Umbilical cord (tissue), 1 donor: ENCODE measurements at regions not wholly inside any gene's neighbourhood (a gene's known extent, or its start where the extent isn't known, plus 50 kb on each side); places are given as distances from the start of the nearest gene placed in this dataset.
"Not testable (repeated sequence)": the region's sequence is repeated elsewhere in the genome, so short reads cannot be mapped to it uniquely, and the experiment has no call there.

ENCODE experiments used
- DNase-seq: peaks from one replicate; pipeline ENCODE4 v3.0.0-alpha.2; 2015; ENCODE audit warnings: low spot score

- no peak for DNase-seq
These were observed 67.4 kb downstream of the ARRDC3 start for GRCh38 chr5:91315701-91316100.

- DNase-seq = peak; percentile 85
These were observed 69.1 kb downstream of the ARRDC3 start for GRCh38 chr5:91313757-91314673.

GRCh38 chr5:91312698-91313097, 70.4 kb downstream of the ARRDC3 start:
- no peak for DNase-seq

- DNase-seq = peak; percentile 75
These were observed 71.2 kb downstream of the ARRDC3 start for GRCh38 chr5:91311697-91312501.

DNA sequence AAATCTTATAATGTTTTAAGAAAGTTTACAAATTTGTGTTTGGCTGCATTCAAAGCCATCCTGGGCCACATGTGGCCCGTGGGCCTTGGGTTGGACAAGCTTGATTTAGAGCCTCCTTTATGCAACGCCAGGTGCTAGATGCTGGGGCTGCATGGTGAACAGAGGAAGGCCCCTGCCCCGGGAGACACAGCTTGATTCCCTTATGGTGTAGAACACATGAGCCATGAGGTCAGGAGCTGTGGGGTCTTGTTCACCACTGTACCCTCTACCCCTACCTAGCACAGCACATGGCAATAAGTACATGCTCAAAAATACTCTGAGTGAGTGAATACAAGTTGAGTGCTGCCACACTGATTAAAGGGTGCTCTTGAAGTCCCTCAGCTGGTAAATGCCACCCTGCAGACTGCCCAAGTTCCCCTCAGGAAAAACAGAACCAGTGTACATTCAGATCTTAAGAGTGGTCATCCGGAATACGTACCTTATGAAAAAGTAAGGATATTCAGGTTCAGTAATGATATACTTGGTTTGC, 71.9 kb downstream of the ARRDC3 start:
- no peak for DNase-seq

GRCh38 chr5:91308157-91308556, 75.0 kb downstream of the ARRDC3 start:
- not testable (repeated sequence) for DNase-seq

GRCh38 chr5:91307048-91307447, 76.1 kb downstream of the ARRDC3 start:
- DNase-seq = no peak

DNA sequence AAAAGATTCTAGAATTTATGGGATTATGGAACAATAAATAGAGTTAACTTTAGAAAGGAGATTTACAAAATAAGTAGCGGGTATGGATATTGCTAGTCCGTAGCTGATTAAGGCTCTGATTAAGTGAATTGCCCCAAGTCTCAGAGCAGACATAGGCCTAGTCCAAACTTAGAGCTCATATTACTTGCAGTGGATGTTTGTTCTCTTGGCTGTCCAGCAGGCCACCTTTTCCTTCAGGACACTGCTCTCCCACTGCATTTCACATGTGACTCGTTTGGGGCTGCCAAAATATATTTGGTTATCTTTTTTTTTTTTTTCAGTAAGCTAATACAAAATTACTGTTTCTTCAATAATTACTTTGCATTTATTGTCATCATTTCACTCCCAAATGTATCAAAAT, 76.6 kb downstream of the ARRDC3 start:
- no peak for DNase-seq

- DNase-seq = no peak
These were observed 77.5 kb downstream of the ARRDC3 start for GRCh38 chr5:91305640-91306039.

- not testable (repeated sequence) for DNase-seq
These were observed 79.1 kb downstream of the ARRDC3 start for GRCh38 chr5:91304015-91304414.

DNA sequence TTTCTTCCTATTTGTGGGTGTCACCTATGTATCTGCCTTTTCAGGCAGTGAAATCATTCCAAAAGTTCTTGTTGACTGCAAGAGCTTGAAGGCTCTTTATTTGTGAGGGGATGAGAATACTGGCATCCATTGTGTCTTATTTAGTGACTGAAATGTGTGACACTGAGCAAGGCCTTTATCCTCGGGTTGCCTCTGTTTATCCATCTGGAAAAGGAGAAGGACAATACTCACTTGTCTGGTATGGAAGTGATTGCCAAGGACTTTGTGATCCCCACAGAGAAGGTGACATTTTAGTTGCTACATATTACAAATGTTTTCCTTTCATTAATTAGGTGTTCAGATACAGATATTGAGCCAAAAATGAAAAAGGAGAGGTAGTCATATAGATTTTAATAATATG, 80.2 kb downstream of the ARRDC3 start:
- no peak for DNase-seq

GRCh38 chr5:91302305-91302704, 80.8 kb downstream of the ARRDC3 start:
- no peak for DNase-seq

GRCh38 chr5:91301106-91301846, 81.8 kb downstream of the ARRDC3 start:
- DNase-seq = peak; percentile 40

- DNase-seq = peak; percentile 59
These were observed 85.1 kb downstream of the ARRDC3 start for GRCh38 chr5:91297994-91298393.

- DNase-seq = no peak
These were observed 86.4 kb downstream of the ARRDC3 start for GRCh38 chr5:91296674-91297143.

DNA sequence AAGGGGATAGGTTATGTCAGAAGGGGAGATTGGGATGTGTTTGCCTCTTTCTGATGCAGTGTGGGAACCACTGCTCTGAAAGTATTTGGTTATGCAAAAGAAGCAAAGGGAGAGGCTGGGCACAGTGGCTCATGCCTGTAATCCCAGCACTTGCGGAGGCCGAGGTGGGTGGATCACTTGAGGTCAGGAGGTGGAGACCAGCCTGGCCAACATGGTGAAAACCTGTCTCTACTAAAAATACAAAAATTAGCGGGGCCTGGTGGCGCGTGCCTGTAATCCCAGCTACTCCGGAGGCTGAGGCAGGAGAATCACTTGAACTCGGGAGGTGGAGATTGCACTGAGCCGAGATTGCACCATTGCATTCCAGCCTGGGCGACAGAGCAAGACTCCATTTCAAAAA, 87.0 kb downstream of the ARRDC3 start:
- not testable (repeated sequence) for DNase-seq

DNA sequence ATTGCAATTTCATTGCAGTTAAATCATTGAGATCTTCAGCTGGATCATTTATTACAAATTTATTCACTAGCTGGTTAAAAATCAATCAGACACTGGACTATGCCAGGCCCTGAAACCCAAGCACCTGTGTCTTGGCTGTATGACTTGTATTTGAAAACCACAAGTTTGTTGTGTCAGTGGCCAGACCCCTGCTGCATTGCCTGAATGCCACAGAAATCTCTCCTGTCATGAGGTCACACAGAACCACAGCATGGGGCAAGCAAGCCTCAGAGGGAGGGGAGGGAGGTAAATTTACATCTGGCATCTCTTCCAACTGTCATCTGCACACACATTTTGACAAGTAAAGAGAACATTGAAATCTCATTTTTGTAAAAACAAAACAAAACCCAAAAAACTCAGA, 90.0 kb downstream of the ARRDC3 start:
- no peak for DNase-seq

- DNase-seq = peak; percentile 66
These were observed 91.2 kb downstream of the ARRDC3 start for GRCh38 chr5:91291628-91292569.

DNA sequence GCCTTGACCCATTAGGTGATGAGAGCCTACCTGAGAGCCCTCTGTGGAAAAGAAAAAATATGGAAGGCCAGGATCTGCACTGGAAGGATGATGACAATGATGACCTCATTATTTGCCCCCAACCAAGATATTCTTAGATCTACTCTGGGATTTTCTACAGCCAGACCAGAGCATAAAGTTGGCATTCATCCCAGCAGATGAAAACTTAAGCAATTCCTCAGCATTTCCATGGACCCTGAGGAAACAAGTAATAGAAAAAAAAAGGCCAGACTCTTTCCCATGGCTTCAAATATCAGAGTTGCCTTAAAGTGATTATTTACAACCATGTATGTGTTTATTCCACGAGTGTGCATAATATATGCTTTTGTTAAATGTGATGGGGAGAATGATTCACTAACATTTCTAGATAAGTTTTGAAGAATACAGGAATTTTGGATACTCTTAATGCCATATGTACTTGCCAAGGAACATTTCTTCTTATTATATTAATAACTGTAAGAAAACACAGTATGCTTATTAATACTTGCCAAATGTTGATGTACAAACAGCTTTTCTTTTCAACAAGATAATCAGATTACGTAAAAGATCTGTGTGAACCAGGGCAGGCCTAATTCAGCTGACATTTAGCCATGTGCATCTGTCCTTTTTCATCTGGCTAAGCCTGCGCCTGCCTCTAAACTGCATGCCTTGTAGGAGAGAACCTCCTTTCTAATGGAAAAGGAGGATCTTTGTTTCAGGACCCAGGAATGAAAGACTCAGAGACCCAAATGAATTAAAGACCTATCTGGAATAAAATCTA, 94.8 kb downstream of the ARRDC3 start:
- DNase-seq = peak; percentile 95

DNA sequence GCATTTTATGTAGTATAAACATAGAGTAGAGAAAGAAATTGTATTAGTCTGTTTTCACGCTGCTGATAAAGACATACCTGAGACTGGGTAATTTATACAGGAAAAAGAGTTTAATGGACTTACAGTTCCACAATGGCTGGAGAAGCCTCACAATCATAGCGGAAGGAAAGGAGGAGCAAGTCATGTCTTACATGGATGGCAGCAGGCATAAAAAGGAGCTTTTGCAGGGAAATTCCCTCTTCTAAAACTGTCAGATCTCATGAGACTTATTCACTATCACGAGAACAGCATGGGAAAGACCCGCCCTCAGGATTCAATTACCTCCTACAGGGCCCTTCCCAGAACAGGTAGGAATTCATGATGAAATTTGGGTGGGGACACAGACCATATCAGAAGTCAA, 98.1 kb downstream of the ARRDC3 start:
- DNase-seq = not testable (repeated sequence)
